ENCODE measurements at regions not wholly inside any gene's neighbourhood (a gene's known extent, or its start where the extent isn't known, plus 50 kb on each side); places are given as distances from the start of the nearest gene placed in this dataset.

DNA sequence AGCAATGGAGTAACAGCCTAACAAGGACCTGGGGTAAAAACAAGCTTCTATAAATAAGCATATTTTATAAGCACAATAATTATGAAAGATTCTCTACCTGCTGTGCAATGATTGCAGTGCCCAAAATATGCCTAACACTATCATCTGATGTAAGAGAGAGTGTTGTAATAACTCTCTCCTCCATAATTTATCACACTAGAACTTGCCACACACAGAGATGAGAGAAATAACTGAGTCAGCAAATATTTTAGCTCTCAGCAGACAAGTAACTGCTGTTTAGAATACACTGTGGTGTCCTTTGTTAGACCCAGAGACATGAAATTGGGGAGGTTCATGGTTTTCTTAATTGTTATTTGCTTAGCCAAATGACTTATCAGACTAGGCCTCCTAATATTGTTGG, 105.3 kb upstream of the ACP3 start:
- H3K27ac Mint-ChIP-seq, result no peak overlapping the region
- H3K27ac ChIP-seq (ENCODE audit: low read length), result no peak overlapping the region
- CTCF ChIA-PET, result no interaction called here
- POLR2A ChIA-PET, result no interaction called here
- no peaks in the 10 kb centered on the region for H3K4me1 Mint-ChIP-seq
- H3K4me3 Mint-ChIP-seq, result no peak overlapping the region
- no peaks in the 10 kb centered on the region for H3K9me3 ChIP-seq
- H3K4me1 ChIP-seq (ENCODE audit: control insufficient read depth in 1 of 2, extremely low read depth in 1 of 2, insufficient read depth in 2 of 2, low read length in 2 of 2), result no peaks in the 10 kb centered on the region
- peaks cover 0 to 3% of the 10 kb centered on the region in 2 experiments for H3K27me3 ChIP-seq (replicated peaks in 1 of 2; ENCODE audit: control insufficient read depth in 2 of 2, extremely low read depth in 1 of 2, insufficient read depth in 2 of 2, low read length in 1 of 2)
- DNase-seq, result no peak
- H3K4me3 ChIP-seq (ENCODE audit: control insufficient read depth in 1 of 2, extremely low read depth in 1 of 2, low read length in 1 of 2), result no peak overlapping the region
- ATAC-seq (replicated peaks in 1 of 4), result no peak
- H3K36me3 ChIP-seq (ENCODE audit: control insufficient read depth in 2 of 2, extremely low read depth in 1 of 2, insufficient read depth in 1 of 2, low read length in 1 of 2), result no peaks in the 10 kb centered on the region
- peaks cover 12 to 17% of the 10 kb centered on the region in 2 donors for H3K27me3 Mint-ChIP-seq
- H3K9me3 Mint-ChIP-seq, result no peaks in the 10 kb centered on the region
- H3K36me3 Mint-ChIP-seq, result no peaks in the 10 kb centered on the region

GRCh38 chr3:132218817-132219755, 98.1 kb upstream of the ACP3 start:
- Mint-ChIP-seq H3K27ac (no peak overlapping the region), H3K4me1 (no peaks in the 10 kb centered on the region), H3K27me3 (peaks cover 0 to 5% of the 10 kb centered on the region in 2 donors), H3K36me3 (no peaks in the 10 kb centered on the region), H3K4me3 (no peak overlapping the region), H3K9me3 (no peaks in the 10 kb centered on the region)
- DNase-seq, result no peak
- no peak overlapping the region for H3K4me3 ChIP-seq (ENCODE audit: control insufficient read depth in 1 of 2, extremely low read depth in 1 of 2, low read length in 1 of 2)
- no CpG with 5 or more reads among the region's 3 CpGs for WGBS (ENCODE audit: insufficient coverage)
- H3K9me3 ChIP-seq, result no peaks in the 10 kb centered on the region
- no peaks in the 10 kb centered on the region for H3K36me3 ChIP-seq (ENCODE audit: control insufficient read depth in 2 of 2, extremely low read depth in 1 of 2, insufficient read depth in 1 of 2, low read length in 1 of 2)
- no peak overlapping the region for H3K27ac ChIP-seq (ENCODE audit: low read length)
- ATAC-seq (replicated peaks in 1 of 4), result no peak
- CTCF ChIA-PET, result no interaction called here
- no peaks in the 10 kb centered on the region for H3K27me3 ChIP-seq (replicated peaks in 1 of 2; ENCODE audit: control insufficient read depth in 2 of 2, extremely low read depth in 1 of 2, insufficient read depth in 2 of 2, low read length in 1 of 2)
- POLR2A ChIA-PET, result no interaction called here
- H3K4me1 ChIP-seq (ENCODE audit: control insufficient read depth in 1 of 2, extremely low read depth in 1 of 2, insufficient read depth in 2 of 2, low read length in 2 of 2), result no peaks in the 10 kb centered on the region

- peaks cover 0 to 5% of the 10 kb centered on the region in 2 donors for H3K27me3 Mint-ChIP-seq
- CTCF ChIA-PET, result no interaction called here
Measured at GRCh38 chr3:132220986-132221385, 96.2 kb upstream of the ACP3 start.

GRCh38 chr3:132222868-132223538, 94.2 kb upstream of the ACP3 start:
- ATAC-seq (replicated peaks in 1 of 4) (no peak), DNase-seq (no peak)
- Mint-ChIP-seq H3K27me3 (peaks cover 2 to 5% of the 10 kb centered on the region in 2 donors), H3K4me1 (no peaks in the 10 kb centered on the region), H3K27ac (no peak overlapping the region), H3K4me3 (no peak overlapping the region), H3K9me3 (no peaks in the 10 kb centered on the region), H3K36me3 (no peaks in the 10 kb centered on the region)
- no peaks in the 10 kb centered on the region for H3K9me3 ChIP-seq
- no peaks in the 10 kb centered on the region for H3K36me3 ChIP-seq (ENCODE audit: control insufficient read depth in 2 of 2, extremely low read depth in 1 of 2, insufficient read depth in 1 of 2, low read length in 1 of 2)
- no peaks in the 10 kb centered on the region for H3K27me3 ChIP-seq (replicated peaks in 1 of 2; ENCODE audit: control insufficient read depth in 2 of 2, extremely low read depth in 1 of 2, insufficient read depth in 2 of 2, low read length in 1 of 2)
- ChIA-PET CTCF (no interaction called here), POLR2A (no interaction called here)
- H3K4me3 ChIP-seq (ENCODE audit: control insufficient read depth in 1 of 2, extremely low read depth in 1 of 2, low read length in 1 of 2), result no peak overlapping the region
- WGBS (ENCODE audit: insufficient coverage), result 88% methylated on average over 2 of the region's 6 CpGs
- no peak overlapping the region for H3K27ac ChIP-seq (ENCODE audit: low read length)
- no peaks in the 10 kb centered on the region for H3K4me1 ChIP-seq (ENCODE audit: control insufficient read depth in 1 of 2, extremely low read depth in 1 of 2, insufficient read depth in 2 of 2, low read length in 2 of 2)

More at GRCh38 chr3:132220986-132221385, 96.2 kb upstream of the ACP3 start:
- POLR2A ChIA-PET, result interaction anchor here in 1 of 2 donors (0.6 kb wide), 1 partner anchor 116 kb away, joined by 6 read pairs; no protein-coding TSS in a partner anchor
- 79% methylated on average over 3 of the region's 4 CpGs for WGBS (ENCODE audit: insufficient coverage)
- no peak overlapping the region for H3K27ac Mint-ChIP-seq
- no peaks in the 10 kb centered on the region for H3K9me3 Mint-ChIP-seq
- no peak overlapping the region for H3K27ac ChIP-seq (ENCODE audit: low read length)
- DNase-seq (no peak), ATAC-seq (replicated peaks in 1 of 4) (no peak)
- no peaks in the 10 kb centered on the region for H3K27me3 ChIP-seq (replicated peaks in 1 of 2; ENCODE audit: control insufficient read depth in 2 of 2, extremely low read depth in 1 of 2, insufficient read depth in 2 of 2, low read length in 1 of 2)
- H3K4me1 ChIP-seq (ENCODE audit: control insufficient read depth in 1 of 2, extremely low read depth in 1 of 2, insufficient read depth in 2 of 2, low read length in 2 of 2), result no peaks in the 10 kb centered on the region
- no peak overlapping the region for H3K4me3 Mint-ChIP-seq
- H3K4me1 Mint-ChIP-seq, result no peaks in the 10 kb centered on the region
- no peaks in the 10 kb centered on the region for H3K36me3 ChIP-seq (ENCODE audit: control insufficient read depth in 2 of 2, extremely low read depth in 1 of 2, insufficient read depth in 1 of 2, low read length in 1 of 2)
- H3K4me3 ChIP-seq (ENCODE audit: control insufficient read depth in 1 of 2, extremely low read depth in 1 of 2, low read length in 1 of 2), result no peak overlapping the region
- H3K36me3 Mint-ChIP-seq, result no peaks in the 10 kb centered on the region
- no peaks in the 10 kb centered on the region for H3K9me3 ChIP-seq

DNA sequence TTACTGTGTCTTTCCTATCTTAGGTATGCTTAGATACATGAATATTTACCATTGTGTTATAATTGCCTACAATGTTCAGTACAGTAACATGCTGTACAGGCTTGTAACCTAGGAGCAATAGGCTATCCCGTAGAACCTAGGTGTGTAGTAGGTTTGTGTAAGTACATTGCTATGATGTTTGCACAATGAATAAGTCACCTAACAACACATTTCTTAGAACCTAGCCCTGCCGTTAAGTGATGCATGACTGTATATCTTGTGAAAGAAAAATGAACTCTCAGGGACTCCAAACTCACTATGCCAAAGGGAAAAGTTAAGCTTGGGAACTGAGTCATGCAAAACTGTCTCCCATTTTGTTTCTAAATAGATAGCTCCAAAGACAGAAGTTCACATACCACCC, 91.5 kb upstream of the ACP3 start:
- H3K36me3 Mint-ChIP-seq, result no peaks in the 10 kb centered on the region
- ATAC-seq (replicated peaks in 1 of 4), result no peak

GRCh38 chr3:132228923-132229322, 88.3 kb upstream of the ACP3 start:
- H3K36me3 Mint-ChIP-seq, result no peaks in the 10 kb centered on the region
- ChIA-PET CTCF (no interaction called here), POLR2A (no interaction called here)
- H3K27ac ChIP-seq (ENCODE audit: low read length), result no peak overlapping the region
- no peaks in the 10 kb centered on the region for H3K36me3 ChIP-seq (ENCODE audit: control insufficient read depth in 2 of 2, extremely low read depth in 1 of 2, insufficient read depth in 1 of 2, low read length in 1 of 2)
- no peak overlapping the region for H3K27ac Mint-ChIP-seq
- no peak for ATAC-seq (replicated peaks in 1 of 4)
- no peaks in the 10 kb centered on the region for H3K27me3 ChIP-seq (replicated peaks in 1 of 2; ENCODE audit: control insufficient read depth in 2 of 2, extremely low read depth in 1 of 2, insufficient read depth in 2 of 2, low read length in 1 of 2)
- H3K4me3 Mint-ChIP-seq, result no peak overlapping the region
- no peak overlapping the region for H3K4me3 ChIP-seq (ENCODE audit: control insufficient read depth in 1 of 2, extremely low read depth in 1 of 2, low read length in 1 of 2)
- peaks cover 7 to 10% of the 10 kb centered on the region in 2 donors for H3K27me3 Mint-ChIP-seq
- H3K9me3 ChIP-seq, result no peaks in the 10 kb centered on the region
- no peaks in the 10 kb centered on the region for H3K4me1 ChIP-seq (ENCODE audit: control insufficient read depth in 1 of 2, extremely low read depth in 1 of 2, insufficient read depth in 2 of 2, low read length in 2 of 2)
- no peak for DNase-seq
- no peaks in the 10 kb centered on the region for H3K4me1 Mint-ChIP-seq
- WGBS (ENCODE audit: insufficient coverage), result 54% methylated on average over 3 of the region's 3 CpGs
- no peaks in the 10 kb centered on the region for H3K9me3 Mint-ChIP-seq

More for the DNA sequence above, 91.5 kb upstream of the ACP3 start:
- H3K36me3 ChIP-seq (ENCODE audit: control insufficient read depth in 2 of 2, extremely low read depth in 1 of 2, insufficient read depth in 1 of 2, low read length in 1 of 2), result no peaks in the 10 kb centered on the region
- no peak overlapping the region for H3K27ac ChIP-seq (ENCODE audit: low read length)
- H3K27me3 ChIP-seq (replicated peaks in 1 of 2; ENCODE audit: control insufficient read depth in 2 of 2, extremely low read depth in 1 of 2, insufficient read depth in 2 of 2, low read length in 1 of 2), result no peaks in the 10 kb centered on the region
- H3K9me3 ChIP-seq, result no peaks in the 10 kb centered on the region
- ChIA-PET CTCF (no interaction called here), POLR2A (no interaction called here)
- no peaks in the 10 kb centered on the region for H3K9me3 Mint-ChIP-seq
- H3K4me1 Mint-ChIP-seq, result no peaks in the 10 kb centered on the region
- no peak for DNase-seq
- H3K4me1 ChIP-seq (ENCODE audit: control insufficient read depth in 1 of 2, extremely low read depth in 1 of 2, insufficient read depth in 2 of 2, low read length in 2 of 2), result no peaks in the 10 kb centered on the region
- no peak overlapping the region for H3K4me3 ChIP-seq (ENCODE audit: control insufficient read depth in 1 of 2, extremely low read depth in 1 of 2, low read length in 1 of 2)
- H3K27ac Mint-ChIP-seq, result no peak overlapping the region
- H3K27me3 Mint-ChIP-seq, result peaks cover 5 to 8% of the 10 kb centered on the region in 2 donors
- no peak overlapping the region for H3K4me3 Mint-ChIP-seq
- no CpG with 5 or more reads among the region's 2 CpGs for WGBS (ENCODE audit: insufficient coverage)

Measured in T-cell (primary cell).